HCT116 (cell line): ENCODE measurements at regions not wholly inside any gene's neighbourhood (a gene's known extent, or its start where the extent isn't known, plus 50 kb on each side); places are given as distances from the start of the nearest gene placed in this dataset.

Experiments
- ATAC-seq: fragments of 200-7000 bp; cut with Tn5 transposase; 2 replicates; pipeline ENCODE4 v1.9.1; 2020; ENCODE audit warnings: mild to moderate bottlenecking, moderate library complexity
- BruUV-seq: library from RNA; stranded (reverse); fragments of 400-500 nt; replicated peaks from 2 replicates; lab custom pipeline; 2021; lab: Mats Ljungman, UMichigan
- CTCF ChIA-PET: fragments of 300-600 bp; sonication (Branson Sonifier 250); formaldehyde crosslinking; loops from one replicate; lab custom pipeline; 2021; ENCODE audit warnings: antibody characterized with exemption; lab: Charles Lee
- POLR2A ChIA-PET: fragments of 300-600, 350-600 bp; sonication (Branson Sonifier 250); formaldehyde crosslinking; loops from one replicate; lab custom pipeline; 2021; ENCODE audit warnings: antibody characterized with exemption; lab: Charles Lee
- RAD21 ChIA-PET, 2 experiments: fragments of 300-600 bp; sonication (Branson Sonifier 250); formaldehyde crosslinking; loops; one replicate each; lab custom pipeline; 2023; ENCODE audit warnings: low total read pairs in 2 of 2; ENCODE audit not compliant: uncharacterized antibody in 2 of 2, unreplicated experiment in 2 of 2, low non-redundant PET in 1 of 2; lab: Charles Lee
- DNase-seq: peaks from one replicate; pipeline ENCODE4 v3.0.0-alpha.2; 2010; ENCODE audit warnings: low read depth, low spot score
- H2AFZ ChIP-seq: fragments of 200-600 bp; shearing (Covaris generic), sonication (generic); 2 replicates; pipeline ENCODE4 v1.6.1; 2017; ENCODE audit warnings: low read depth, mixed run types, mixed read lengths, antibody characterized with exemption, low read length; ENCODE audit not compliant: poor library complexity, severe bottlenecking
- H3K27ac ChIP-seq: 2 replicates; pipeline ENCODE4 v1.5.1; 2012; ENCODE audit warnings: low read depth, low read length
- H3K27me3 ChIP-seq: fragments of 200-600 bp; sonication (generic); 2 replicates; pipeline ENCODE4 v1.6.1; 2016; ENCODE audit warnings: mixed run types, low read length, mixed read lengths; ENCODE audit not compliant: insufficient read depth
- H3K36me3 ChIP-seq, 2 experiments: fragments of 200-500 bp in 1 of 2; fragments of 200-600 bp in 1 of 2; sonication (Bioruptor generic) in 1 of 2; sonication (generic) in 1 of 2; 2 replicates each; pipeline versions ENCODE4 v1.5.1 to v1.6.1; 2014 to 2016; ENCODE audit warnings: low read length in 2 of 2, inconsistent platforms in 1 of 2, mixed read lengths in 1 of 2, mixed run types in 1 of 2; ENCODE audit not compliant: insufficient read depth in 2 of 2, control insufficient read depth in 1 of 2
- H3K4me1 ChIP-seq, 2 experiments: fragments of 200-600 bp in 1 of 2; sonication (generic) in 1 of 2; 2 replicates each; pipeline versions ENCODE4 v1.5.1 to v1.6.1; 2012 to 2017; ENCODE audit warnings: low read length in 2 of 2, inconsistent platforms in 1 of 2, mild to moderate bottlenecking in 1 of 2, mixed read lengths in 1 of 2, mixed run types in 1 of 2, moderate library complexity in 1 of 2; ENCODE audit not compliant: insufficient read depth in 2 of 2, control insufficient read depth in 1 of 2
- H3K4me2 ChIP-seq: fragments of 200-600 bp; sonication (generic); 2 replicates; pipeline ENCODE4 v1.6.1; 2017; ENCODE audit warnings: mixed run types, low read length, mixed read lengths
- H3K4me3 ChIP-seq, 2 experiments: fragments of 200-600 bp in 1 of 2; sonication (generic) in 1 of 2; replicated peaks in 1 of 2; 2 replicates each; pipeline ENCODE4 v1.5.1; 2011 to 2016; ENCODE audit warnings: low read length in 2 of 2, control low read depth in 1 of 2, low read depth in 1 of 2, mild to moderate bottlenecking in 1 of 2, mixed read lengths in 1 of 2, mixed run types in 1 of 2
- H3K79me2 ChIP-seq: fragments of 200-600 bp; sonication (generic); 2 replicates; pipeline ENCODE4 v1.6.1; 2017; ENCODE audit warnings: mild to moderate bottlenecking, mixed run types, low read length, moderate library complexity, mixed read lengths; ENCODE audit not compliant: insufficient read depth
- H3K9ac ChIP-seq: fragments of 200-600 bp; sonication (generic); 2 replicates; pipeline ENCODE4 v1.6.1; 2016; ENCODE audit warnings: low read length, mixed read lengths
- H3K9me2 ChIP-seq: fragments of 200-600 bp; sonication (generic), shearing (Covaris generic); 2 replicates; pipeline ENCODE4 v1.6.1; 2017; ENCODE audit warnings: mixed run types, mild to moderate bottlenecking, moderate library complexity; ENCODE audit not compliant: insufficient read depth
- H3K9me3 ChIP-seq, 2 experiments: fragments of 200-500 bp in 1 of 2; fragments of 200-600 bp in 1 of 2; sonication (Bioruptor generic) in 1 of 2; sonication (generic) in 1 of 2; 2 replicates each; pipeline ENCODE4 v1.6.1; 2014 to 2017; ENCODE audit warnings: low read length in 2 of 2, mixed read lengths in 2 of 2, inconsistent platforms in 1 of 2, low read depth in 1 of 2, mild to moderate bottlenecking in 1 of 2, mixed run types in 1 of 2, moderate library complexity in 1 of 2; ENCODE audit not compliant: control insufficient read depth in 1 of 2, insufficient read depth in 1 of 2
- H4K20me1 ChIP-seq: fragments of 200-600 bp; sonication (generic), shearing (Covaris generic); 2 replicates; pipeline ENCODE4 v1.6.1; 2017; ENCODE audit warnings: mixed run types, mild to moderate bottlenecking, moderate library complexity; ENCODE audit not compliant: insufficient read depth
- ATF3 ChIP-seq: IDR thresholded peaks from 2 replicates; pipeline ENCODE4 v1.6.1; 2012
- CBX3 ChIP-seq: IDR thresholded peaks from 2 replicates; pipeline ENCODE4 v1.6.1; 2012; ENCODE audit warnings: low read depth
- CEBPB ChIP-seq: IDR thresholded peaks from 2 replicates; pipeline ENCODE4 v1.6.1; 2012; ENCODE audit warnings: low read depth
- CTCF ChIP-seq, 3 experiments: fragments of 200-600 bp in 1 of 3; sonication (generic) in 1 of 3; IDR thresholded peaks in 2 of 3; conservative IDR thresholded peaks in 1 of 3; 2 replicates each; pipeline ENCODE4 v1.5.1; 2012 to 2017; ENCODE audit warnings: low read depth in 2 of 3, low read length in 2 of 3, antibody characterized with exemption in 1 of 3, borderline replicate concordance in 1 of 3, control low read depth in 1 of 3, mild to moderate bottlenecking in 1 of 3, mixed read lengths in 1 of 3, mixed run types in 1 of 3, moderate library complexity in 1 of 3; ENCODE audit not compliant: insufficient read depth in 1 of 3
- EGR1 ChIP-seq: IDR thresholded peaks from 2 replicates; pipeline ENCODE4 v1.6.1; 2012; ENCODE audit warnings: low read depth
- EZH2phosphoT487 ChIP-seq: fragments of 200-600 bp; IDR thresholded peaks from 2 replicates; pipeline ENCODE4 v1.6.1; 2018; ENCODE audit warnings: antibody characterized with exemption, borderline replicate concordance
- FOSL1 ChIP-seq: IDR thresholded peaks from 2 replicates; pipeline ENCODE4 v1.6.1; 2012; ENCODE audit warnings: low read depth
- JUND ChIP-seq: IDR thresholded peaks from 2 replicates; pipeline ENCODE4 v1.6.1; 2012
- MAX ChIP-seq: IDR thresholded peaks from 2 replicates; pipeline ENCODE4 v1.6.1; 2012
- POLR2A ChIP-seq: IDR thresholded peaks from 2 replicates; pipeline ENCODE4 v1.7.0; 2011; ENCODE audit warnings: borderline replicate concordance; ENCODE audit not compliant: insufficient read depth, insufficient read length; ENCODE audit errors: extremely low read depth
- POLR2AphosphoS5 ChIP-seq: IDR thresholded peaks from 2 replicates; pipeline ENCODE4 v1.6.1; 2011; ENCODE audit warnings: mild to moderate bottlenecking, low read depth, low read length, moderate library complexity
- RAD21 ChIP-seq: IDR thresholded peaks from 2 replicates; pipeline ENCODE4 v1.6.1; 2012; ENCODE audit warnings: low read depth, mild to moderate bottlenecking
- SIN3A ChIP-seq: IDR thresholded peaks from 2 replicates; pipeline ENCODE4 v1.6.1; 2012; ENCODE audit warnings: low read depth
- SP1 ChIP-seq: IDR thresholded peaks from 2 replicates; pipeline ENCODE4 v1.6.1; 2012; ENCODE audit warnings: low read depth
- SRF ChIP-seq: IDR thresholded peaks from 2 replicates; pipeline ENCODE4 v1.6.1; 2012; ENCODE audit warnings: low read depth
- TCF7L2 ChIP-seq: IDR thresholded peaks from 2 replicates; pipeline ENCODE4 v1.7.0; 2011; ENCODE audit warnings: borderline replicate concordance, inconsistent platforms; ENCODE audit not compliant: insufficient read depth, insufficient read length; ENCODE audit errors: extremely low read depth
- ZFX ChIP-seq: fragments of 450-650 bp; IDR thresholded peaks from 2 replicates; pipeline ENCODE4 v1.6.1; 2017
- ZNF274 ChIP-seq: fragments of 200-500 bp; sonication (Bioruptor generic); IDR thresholded peaks from 2 replicates; pipeline ENCODE4 v1.6.1; 2014; ENCODE audit warnings: mild to moderate bottlenecking, low read depth, low read length, inconsistent platforms
- intact Hi-C: fragments of 100-400 bp; cut with micrococcal nuclease; formaldehyde crosslinking; loops from 2 replicates; pipeline ENCODE4 v1.10.0; 2022

- no peaks in the 10 kb centered on the region for H3K36me3 ChIP-seq
- H3K27ac ChIP-seq, result no peak overlapping the region
- POLR2A ChIA-PET, result no interaction called here
- no peak overlapping the region for H3K9ac ChIP-seq
- no peak for ATAC-seq
- no peak for TF ChIP-seq CEBPB
- TF ChIP-seq RAD21, result no peak
- TF ChIP-seq TCF7L2, result no peak
- no peak for TF ChIP-seq SIN3A
- TF ChIP-seq ZNF274, result no peak
- TF ChIP-seq ATF3, result no peak
- TF ChIP-seq MAX, result no peak
- TF ChIP-seq CBX3, result no peak
- RAD21 ChIA-PET, result no interaction called here
- H3K27me3 ChIP-seq, result no peaks in the 10 kb centered on the region
- H3K79me2 ChIP-seq, result no peaks in the 10 kb centered on the region
- H3K4me2 ChIP-seq, result no peak overlapping the region
- no peaks in the 10 kb centered on the region for H3K9me2 ChIP-seq
- H2AFZ ChIP-seq, result no peak overlapping the region
- intact Hi-C loops, result no loop called here
- no peaks in the 10 kb centered on the region for H3K9me3 ChIP-seq
- H4K20me1 ChIP-seq, result no peaks in the 10 kb centered on the region
- no peak for DNase-seq
- peaks cover 8 to 16% of the 10 kb centered on the region in 2 experiments; a peak in 3 of 4 replicates for H3K4me1 ChIP-seq
- CTCF ChIA-PET, result no interaction called here
- no TSS peak for BruUV-seq
- no peak overlapping the region for H3K4me3 ChIP-seq
Observed at GRCh38 chr10:3882855-3883254, 97.8 kb upstream of the KLF6 start.

GRCh38 chr10:3881622-3882021, 96.6 kb upstream of the KLF6 start:
- BruUV-seq, result no TSS peak
- Histone ChIP-seq H4K20me1 (no peaks in the 10 kb centered on the region), H3K9me2 (no peaks in the 10 kb centered on the region), H2AFZ (no peak overlapping the region), H3K79me2 (no peaks in the 10 kb centered on the region), H3K4me2 (no peak overlapping the region), H3K4me3 (no peak overlapping the region), H3K27me3 (no peaks in the 10 kb centered on the region), H3K9me3 (no peaks in the 10 kb centered on the region), H3K36me3 (no peaks in the 10 kb centered on the region), H3K4me1 (peaks cover 3 to 10% of the 10 kb centered on the region in 2 experiments; a peak in 1 of 4 replicates), H3K27ac (no peak overlapping the region), H3K9ac (no peak overlapping the region)
- no peak for DNase-seq
- ATAC-seq, result no peak
- CTCF ChIA-PET, result no interaction called here
- POLR2A ChIA-PET, result no interaction called here
- intact Hi-C loops, result no loop called here
- RAD21 ChIA-PET, result no interaction called here
- no peak for TF ChIP-seq POLR2A
- no peak for TF ChIP-seq FOSL1
- no peak for TF ChIP-seq SP1
- no peak for TF ChIP-seq CTCF (IDR thresholded peaks at IDR 0.05 in 2 of 3, conservative IDR thresholded peaks at IDR 0.05 in 1 of 3; ENCODE audit: borderline replicate concordance in 1 of 3, insufficient read depth in 1 of 3, low read depth in 2 of 3, low read length in 2 of 3)
- no peak for TF ChIP-seq EZH2phosphoT487
- TF ChIP-seq MAX, result no peak
- TF ChIP-seq SRF, result no peak
- no peak for TF ChIP-seq JUND
- no peak for TF ChIP-seq CEBPB
- TF ChIP-seq POLR2AphosphoS5, result no peak
- no peak for TF ChIP-seq RAD21
- no peak for TF ChIP-seq SIN3A
- no peak for TF ChIP-seq CBX3
- no peak for TF ChIP-seq ZFX
- no peak for TF ChIP-seq EGR1
- TF ChIP-seq TCF7L2, result no peak
